HAP-1 (cell line): ENCODE measurements at regions not wholly inside any gene's neighbourhood (a gene's known extent, or its start where the extent isn't known, plus 50 kb on each side); places are given as distances from the start of the nearest gene placed in this dataset.

Source experiments
- DNase-seq, 2 experiments: peaks; one replicate each; pipeline ENCODE4 v3.0.0-alpha.2; 2016 to 2020; ENCODE audit warnings: low spot score in 2 of 2
- H3K27me3 ChIP-seq: fragments of 250-450 bp; sonication (Bioruptor Pico); 2 replicates; pipeline ENCODE4 v1.5.1; 2020; ENCODE audit warnings: low read depth, mild to moderate bottlenecking, moderate library complexity
- H3K36me3 ChIP-seq: fragments of 250-450 bp; sonication (Bioruptor Pico); replicated peaks from 2 replicates; pipeline ENCODE4 v1.5.1; 2020; ENCODE audit warnings: mild to moderate bottlenecking
- H3K4me1 ChIP-seq: fragments of 250-450 bp; sonication (Bioruptor Pico); 2 replicates; pipeline ENCODE4 v1.5.1; 2020; ENCODE audit warnings: mild to moderate bottlenecking
- H3K4me3 ChIP-seq: fragments of 250-450 bp; sonication (Bioruptor Pico); 2 replicates; pipeline ENCODE4 v1.5.1; 2020; ENCODE audit warnings: mild to moderate bottlenecking, moderate library complexity
- H3K9me3 ChIP-seq: fragments of 250-450 bp; sonication (Bioruptor Pico); 2 replicates; pipeline ENCODE4 v1.5.1; 2020; ENCODE audit warnings: mild to moderate bottlenecking, moderate library complexity
- in situ Hi-C: fragments of 300-500 bp; cut with MboI; formaldehyde crosslinking; loops from 3 replicates; pipeline ENCODE4 v1.14.3; 2020; ENCODE audit warnings: low sequenced_read_pairs, inconsistent platforms, mixed read lengths

- no peak for DNase-seq
- Histone ChIP-seq H3K4me1 (no peaks in the 10 kb centered on the region), H3K27me3 (no peaks in the 10 kb centered on the region), H3K9me3 (no peaks in the 10 kb centered on the region), H3K36me3 (no peaks in the 10 kb centered on the region), H3K4me3 (no peak overlapping the region)
- in situ Hi-C loops: loop anchor here (25.0 kb wide), 1 partner anchor 950 kb away; no protein-coding TSS in a partner anchor
Measured at GRCh38 chr2:71787476-71788185, 334.3 kb downstream of the DYSF start.

GRCh38 chr2:71787108-71787415 is 333.7 kb downstream of the DYSF start:
- in situ Hi-C loops: loop anchor here (25.0 kb wide), 1 partner anchor 950 kb away; no protein-coding TSS in a partner anchor
- Histone ChIP-seq H3K9me3 (no peaks in the 10 kb centered on the region), H3K36me3 (no peaks in the 10 kb centered on the region), H3K4me3 (no peak overlapping the region), H3K4me1 (no peaks in the 10 kb centered on the region), H3K27me3 (no peaks in the 10 kb centered on the region)
- DNase-seq: no peak

GRCh38 chr2:71786291-71787107 is 333.1 kb downstream of the DYSF start:
- no peaks in the 10 kb centered on the region for H3K27me3 ChIP-seq
- no peaks in the 10 kb centered on the region for H3K4me1 ChIP-seq
- H3K4me3 ChIP-seq: no peak overlapping the region
- H3K36me3 ChIP-seq: no peaks in the 10 kb centered on the region
- in situ Hi-C loops: loop anchor here (25.0 kb wide), 1 partner anchor 951 kb away; no protein-coding TSS in a partner anchor
- H3K9me3 ChIP-seq: no peaks in the 10 kb centered on the region
- DNase-seq: no peak

GRCh38 chr2:71785516-71785981 is 332.2 kb downstream of the DYSF start:
- Histone ChIP-seq H3K4me1 (no peaks in the 10 kb centered on the region), H3K27me3 (no peaks in the 10 kb centered on the region), H3K4me3 (no peak overlapping the region), H3K36me3 (no peaks in the 10 kb centered on the region), H3K9me3 (no peaks in the 10 kb centered on the region)
- in situ Hi-C loops: loop anchor here (25.0 kb wide), 1 partner anchor 952 kb away; no protein-coding TSS in a partner anchor
- DNase-seq: no peak

GRCh38 chr2:71784734-71785511 is 331.6 kb downstream of the DYSF start:
- Histone ChIP-seq H3K4me3 (no peak overlapping the region), H3K4me1 (no peaks in the 10 kb centered on the region), H3K36me3 (no peaks in the 10 kb centered on the region), H3K9me3 (no peaks in the 10 kb centered on the region), H3K27me3 (no peaks in the 10 kb centered on the region)
- no peak for DNase-seq
- in situ Hi-C loops: loop anchor here (25.0 kb wide), 1 partner anchor 952 kb away; no protein-coding TSS in a partner anchor

GRCh38 chr2:71783815-71784214 is 330.5 kb downstream of the DYSF start:
- no peaks in the 10 kb centered on the region for H3K27me3 ChIP-seq
- in situ Hi-C loops: loop anchor here (25.0 kb wide), 1 partner anchor 953 kb away; no protein-coding TSS in a partner anchor
- H3K4me3 ChIP-seq: no peak overlapping the region
- no peaks in the 10 kb centered on the region for H3K4me1 ChIP-seq
- H3K36me3 ChIP-seq: no peaks in the 10 kb centered on the region
- no peaks in the 10 kb centered on the region for H3K9me3 ChIP-seq
- DNase-seq: no peak

- Histone ChIP-seq H3K36me3 (no peaks in the 10 kb centered on the region), H3K27me3 (no peaks in the 10 kb centered on the region), H3K9me3 (no peaks in the 10 kb centered on the region), H3K4me3 (no peak overlapping the region), H3K4me1 (no peaks in the 10 kb centered on the region)
- no peak for DNase-seq
- in situ Hi-C loops: loop anchor here (25.0 kb wide), 1 partner anchor 954 kb away; no protein-coding TSS in a partner anchor
Measured at GRCh38 chr2:71783215-71783614, 329.9 kb downstream of the DYSF start.

- no peaks in the 10 kb centered on the region for H3K9me3 ChIP-seq
- H3K4me3 ChIP-seq: no peak overlapping the region
- H3K4me1 ChIP-seq: no peaks in the 10 kb centered on the region
- no peaks in the 10 kb centered on the region for H3K27me3 ChIP-seq
- no peaks in the 10 kb centered on the region for H3K36me3 ChIP-seq
- no peak for DNase-seq
- in situ Hi-C loops: loop anchor here (25.0 kb wide), 1 partner anchor 955 kb away; no protein-coding TSS in a partner anchor
Measured at GRCh38 chr2:71782323-71782722, 329.0 kb downstream of the DYSF start.

GRCh38 chr2:71781695-71782228 is 328.4 kb downstream of the DYSF start:
- Histone ChIP-seq H3K27me3 (no peaks in the 10 kb centered on the region), H3K9me3 (no peaks in the 10 kb centered on the region), H3K4me1 (no peaks in the 10 kb centered on the region), H3K4me3 (no peak overlapping the region), H3K36me3 (no peaks in the 10 kb centered on the region)
- DNase-seq: no peak
- in situ Hi-C loops: loop anchor here (25.0 kb wide), 1 partner anchor 956 kb away; no protein-coding TSS in a partner anchor

GRCh38 chr2:71780162-71780561 is 326.8 kb downstream of the DYSF start:
- no peaks in the 10 kb centered on the region for H3K4me1 ChIP-seq
- no peaks in the 10 kb centered on the region; the same call in 1 of the 2 replicates for H3K27me3 ChIP-seq
- in situ Hi-C loops: loop anchor here (25.0 kb wide), 1 partner anchor 957 kb away; no protein-coding TSS in a partner anchor
- H3K36me3 ChIP-seq: no peaks in the 10 kb centered on the region
- no peaks in the 10 kb centered on the region for H3K9me3 ChIP-seq
- H3K4me3 ChIP-seq: no peak overlapping the region
- DNase-seq: no peak

- no peak overlapping the region for H3K4me3 ChIP-seq
- no peaks in the 10 kb centered on the region for H3K36me3 ChIP-seq
- in situ Hi-C loops: loop anchor here (25.0 kb wide), 1 partner anchor 958 kb away; no protein-coding TSS in a partner anchor
- no peaks in the 10 kb centered on the region; the same call in 1 of the 2 replicates for H3K27me3 ChIP-seq
- H3K4me1 ChIP-seq: no peaks in the 10 kb centered on the region
- H3K9me3 ChIP-seq: no peaks in the 10 kb centered on the region
- no peak for DNase-seq
Measured at GRCh38 chr2:71779774-71780105, 326.4 kb downstream of the DYSF start.

GRCh38 chr2:71778936-71779773 is 325.8 kb downstream of the DYSF start:
- Histone ChIP-seq H3K27me3 (no peaks in the 10 kb centered on the region; the same call in 1 of the 2 replicates), H3K4me3 (no peak overlapping the region), H3K9me3 (no peaks in the 10 kb centered on the region), H3K36me3 (no peaks in the 10 kb centered on the region), H3K4me1 (no peaks in the 10 kb centered on the region)
- DNase-seq: no peak
- in situ Hi-C loops: loop anchor here (25.0 kb wide), 1 partner anchor 958 kb away; no protein-coding TSS in a partner anchor
